ENCODE measurements at regions not wholly inside any gene's neighbourhood (a gene's known extent, or its start where the extent isn't known, plus 50 kb on each side); places are given as distances from the start of the nearest gene placed in this dataset.
"Not testable (repeated sequence)": the region's sequence is repeated elsewhere in the genome, so short reads cannot be mapped to it uniquely, and the experiment has no call there.

GRCh38 chr10:33869028-33869427, 534.6 kb upstream of the NRP1 start:
- POLR2A ChIA-PET, result no interaction called here
- Mint-ChIP-seq H3K4me1 (no peaks in the 10 kb centered on the region), H3K27me3 (peaks cover 9% of the 10 kb centered on the region), H3K36me3 (ENCODE audit: low read depth) (no peaks in the 10 kb centered on the region), H3K27ac (no peak overlapping the region), H3K4me3 (no peak overlapping the region), H3K9me3 (ENCODE audit: low read depth) (no peaks in the 10 kb centered on the region)
- intact Hi-C loops (cut with DNase I, micrococcal nuclease), result no loop called here
- CTCF ChIA-PET, result interaction anchor here (0.7 kb wide), 1 partner anchor 160 kb away, joined by 3 read pairs; no protein-coding TSS in a partner anchor
- ATAC-seq, result no peak
- DNase-seq, result no peak

DNA sequence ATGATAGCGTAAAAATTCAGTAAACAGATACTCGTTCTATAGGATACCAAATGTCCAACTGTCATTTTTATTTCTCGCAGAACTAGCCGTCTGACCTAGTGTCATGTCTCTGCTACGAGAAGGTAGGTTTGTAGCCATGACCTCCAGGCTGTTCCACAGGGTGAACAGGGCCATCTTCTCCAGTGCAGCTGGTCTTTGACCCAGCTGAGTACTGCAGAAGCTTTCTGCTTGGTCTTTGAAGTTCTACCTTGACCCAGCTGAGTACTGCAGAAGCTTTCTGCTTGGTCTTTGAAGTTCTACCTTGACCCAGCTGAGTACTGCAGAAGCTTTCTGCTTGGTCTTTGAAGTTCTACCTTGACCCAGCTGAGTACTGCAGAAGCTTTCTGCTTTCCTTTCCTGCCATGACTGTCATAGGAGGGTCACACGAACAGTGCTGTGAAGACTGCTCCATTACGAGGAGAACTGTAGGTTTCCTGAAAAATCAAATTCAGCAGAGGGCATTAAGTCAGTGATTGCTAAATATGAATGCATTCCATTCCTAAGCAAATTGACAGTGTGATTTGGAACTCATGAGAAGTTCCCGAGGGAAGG, 532.8 kb upstream of the NRP1 start:
- H3K36me3 Mint-ChIP-seq (ENCODE audit: low read depth); H3K4me3 Mint-ChIP-seq; H3K27me3 Mint-ChIP-seq; H3K9me3 Mint-ChIP-seq (ENCODE audit: low read depth); DNase-seq; H3K27ac Mint-ChIP-seq; ATAC-seq; intact Hi-C loops (cut with DNase I, micrococcal nuclease); H3K4me1 Mint-ChIP-seq; POLR2A ChIA-PET: not testable (repeated sequence)
- CTCF ChIA-PET, result interaction anchor here (0.5 kb wide), 1 partner anchor 453 kb away, joined by 3 read pairs; no protein-coding TSS in a partner anchor

DNA sequence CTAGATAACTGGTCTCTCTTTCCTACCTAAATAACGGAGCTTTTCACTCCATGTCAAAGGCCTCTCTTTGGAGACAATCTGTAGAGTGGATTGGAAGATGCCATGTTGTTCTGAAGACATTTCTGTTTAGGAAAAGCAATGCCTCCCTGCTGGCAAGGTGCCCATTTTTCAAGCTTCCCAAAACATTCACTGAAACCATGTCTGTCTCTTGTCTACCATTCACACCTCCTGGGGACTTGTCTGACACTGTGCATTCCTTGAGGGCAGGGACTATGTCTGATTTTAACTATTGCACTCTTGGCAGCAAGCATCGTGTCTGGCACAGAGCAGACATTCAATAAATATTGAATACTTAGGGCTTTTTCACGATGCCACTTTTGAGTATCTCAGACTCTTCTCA, 528.9 kb upstream of the NRP1 start:
- no peak for ATAC-seq
- H3K27ac Mint-ChIP-seq, result no peak overlapping the region
- no peaks in the 10 kb centered on the region for H3K4me1 Mint-ChIP-seq
- intact Hi-C loops (cut with DNase I, micrococcal nuclease), result no loop called here
- no peaks in the 10 kb centered on the region for H3K9me3 Mint-ChIP-seq (ENCODE audit: low read depth)
- POLR2A ChIA-PET, result no interaction called here
- no peak overlapping the region for H3K4me3 Mint-ChIP-seq
- CTCF ChIA-PET, result interaction anchor here (0.7 kb wide), 1 partner anchor 713 kb away, joined by 4 read pairs; no protein-coding TSS in a partner anchor
- DNase-seq, result no peak
- H3K36me3 Mint-ChIP-seq (ENCODE audit: low read depth), result no peaks in the 10 kb centered on the region
- H3K27me3 Mint-ChIP-seq, result peaks cover 5% of the 10 kb centered on the region

DNA sequence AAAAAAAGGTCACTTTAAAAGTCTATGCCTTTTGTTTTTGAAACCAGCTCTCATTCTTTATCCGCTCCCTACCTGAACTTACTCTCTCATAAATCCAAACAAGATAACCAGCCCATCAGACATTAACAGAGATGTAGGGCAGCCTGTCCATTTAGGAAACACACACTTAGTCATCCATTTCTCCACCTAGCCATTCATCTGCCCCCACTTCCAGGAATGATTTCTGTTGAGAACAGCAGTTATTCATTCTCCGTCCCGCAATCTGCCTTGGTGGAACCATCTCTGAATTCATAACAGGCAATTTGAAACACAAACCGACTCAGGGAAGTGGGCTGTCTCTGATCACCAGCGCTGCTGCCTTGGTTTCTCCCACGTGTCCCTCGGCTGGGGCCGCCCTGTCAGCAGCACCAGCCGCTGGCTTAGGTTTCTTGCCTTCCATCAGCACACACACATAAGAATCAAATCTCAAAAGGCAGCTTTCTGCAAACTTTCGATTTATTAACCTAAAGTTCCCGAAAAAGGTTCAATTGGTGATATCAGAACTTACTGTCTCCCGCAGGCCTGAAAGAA, 528.2 kb upstream of the NRP1 start:
- Mint-ChIP-seq H3K9me3 (ENCODE audit: low read depth) (no peaks in the 10 kb centered on the region), H3K4me3 (no peak overlapping the region), H3K27me3 (peaks cover 5% of the 10 kb centered on the region), H3K36me3 (ENCODE audit: low read depth) (no peaks in the 10 kb centered on the region), H3K27ac (no peak overlapping the region), H3K4me1 (no peaks in the 10 kb centered on the region)
- POLR2A ChIA-PET, result no interaction called here
- DNase-seq, result no peak
- intact Hi-C loops (cut with DNase I, micrococcal nuclease), result no loop called here
- no peak for ATAC-seq
- CTCF ChIA-PET, result no interaction called here

GRCh38 chr10:33861833-33862232, 527.4 kb upstream of the NRP1 start:
- Mint-ChIP-seq H3K4me1 (no peaks in the 10 kb centered on the region), H3K27ac (no peak overlapping the region), H3K9me3 (ENCODE audit: low read depth) (no peaks in the 10 kb centered on the region), H3K27me3 (peaks cover 8% of the 10 kb centered on the region), H3K4me3 (no peak overlapping the region), H3K36me3 (ENCODE audit: low read depth) (no peaks in the 10 kb centered on the region)
- intact Hi-C loops (cut with DNase I, micrococcal nuclease), result no loop called here
- ChIA-PET POLR2A (no interaction called here), CTCF (no interaction called here)
- ATAC-seq (no peak), DNase-seq (no peak)

DNA sequence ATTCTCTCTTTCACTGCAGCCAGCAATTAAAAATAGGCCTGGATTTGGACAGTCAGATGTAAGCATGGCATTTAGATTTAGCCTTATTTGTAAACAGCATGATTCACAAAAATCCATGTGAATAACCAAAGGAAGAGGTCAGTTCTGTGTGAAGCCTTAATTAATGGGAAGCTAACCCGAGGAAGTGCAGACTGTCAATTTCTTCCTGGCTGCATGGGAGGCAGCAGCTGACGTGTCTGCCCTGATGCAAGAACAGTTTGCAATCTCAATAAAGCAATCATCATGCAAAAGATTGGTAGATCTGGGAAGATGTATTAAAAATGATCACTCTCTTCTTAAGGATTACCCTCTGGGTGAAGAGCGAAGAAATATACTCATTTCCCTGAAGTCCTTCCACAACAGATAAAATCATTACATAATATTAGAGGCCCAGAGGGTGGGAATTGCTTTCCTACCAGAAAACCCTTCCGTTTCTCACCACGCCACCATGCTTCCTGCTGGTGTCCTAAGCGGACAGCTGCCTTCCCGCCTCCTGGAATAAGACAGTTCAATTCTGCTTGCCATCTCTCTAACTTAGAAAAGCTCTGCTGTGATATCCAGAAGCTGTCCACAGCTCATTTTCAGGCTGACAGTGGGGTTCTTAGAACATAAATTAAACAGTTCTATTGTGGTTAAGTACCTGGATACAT, 526.7 kb upstream of the NRP1 start:
- no peaks in the 10 kb centered on the region for H3K4me1 Mint-ChIP-seq
- DNase-seq (no peak), ATAC-seq (no peak)
- H3K36me3 Mint-ChIP-seq (ENCODE audit: low read depth), result no peaks in the 10 kb centered on the region
- intact Hi-C loops (cut with DNase I, micrococcal nuclease), result no loop called here
- ChIA-PET POLR2A (no interaction called here), CTCF (no interaction called here)
- H3K9me3 Mint-ChIP-seq (ENCODE audit: low read depth), result no peaks in the 10 kb centered on the region
- H3K4me3 Mint-ChIP-seq, result no peak overlapping the region
- peaks cover 8% of the 10 kb centered on the region for H3K27me3 Mint-ChIP-seq
- no peak overlapping the region for H3K27ac Mint-ChIP-seq

DNA sequence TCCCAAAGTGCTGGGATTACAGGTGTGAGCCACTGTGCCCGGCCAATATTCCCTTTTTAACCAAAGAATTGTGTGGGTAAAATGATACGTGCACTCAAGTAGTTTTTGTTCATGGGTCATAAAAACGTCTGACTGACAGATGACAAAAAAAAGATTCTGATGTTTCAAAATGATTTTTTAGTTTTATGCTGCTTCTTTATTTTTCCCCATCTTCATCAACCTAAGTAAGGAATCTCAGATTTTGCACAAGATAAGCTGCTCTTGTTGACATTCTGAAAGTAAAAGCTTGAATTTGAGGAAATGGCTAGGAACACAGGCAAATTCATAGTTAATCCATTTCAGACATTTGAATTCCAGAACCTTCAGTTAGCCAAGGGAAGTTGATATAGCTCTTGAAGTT, 526.1 kb upstream of the NRP1 start:
- no peak overlapping the region for H3K4me3 Mint-ChIP-seq
- H3K4me1 Mint-ChIP-seq, result no peaks in the 10 kb centered on the region
- no peaks in the 10 kb centered on the region for H3K36me3 Mint-ChIP-seq (ENCODE audit: low read depth)
- peaks cover 8% of the 10 kb centered on the region for H3K27me3 Mint-ChIP-seq
- ChIA-PET POLR2A (no interaction called here), CTCF (no interaction called here)
- no peak for DNase-seq
- intact Hi-C loops (cut with DNase I, micrococcal nuclease), result no loop called here
- ATAC-seq, result no peak
- H3K27ac Mint-ChIP-seq, result no peak overlapping the region
- no peaks in the 10 kb centered on the region for H3K9me3 Mint-ChIP-seq (ENCODE audit: low read depth)

- no peak for DNase-seq
- Mint-ChIP-seq H3K4me1 (no peaks in the 10 kb centered on the region), H3K27ac (no peak overlapping the region), H3K36me3 (ENCODE audit: low read depth) (no peaks in the 10 kb centered on the region), H3K4me3 (no peak overlapping the region), H3K9me3 (ENCODE audit: low read depth) (no peaks in the 10 kb centered on the region), H3K27me3 (peaks cover 9% of the 10 kb centered on the region)
- POLR2A ChIA-PET, result no interaction called here
- intact Hi-C loops (cut with DNase I, micrococcal nuclease), result no loop called here
- CTCF ChIA-PET, result no interaction called here
- no peak for ATAC-seq
Observed at GRCh38 chr10:33859319-33860022, 525.0 kb upstream of the NRP1 start.

GRCh38 chr10:33858326-33858725, 523.9 kb upstream of the NRP1 start:
- ChIA-PET CTCF (no interaction called here), POLR2A (no interaction called here)
- Mint-ChIP-seq H3K36me3 (ENCODE audit: low read depth) (no peaks in the 10 kb centered on the region), H3K4me3 (no peak overlapping the region), H3K4me1 (no peaks in the 10 kb centered on the region), H3K9me3 (ENCODE audit: low read depth) (no peaks in the 10 kb centered on the region), H3K27ac (no peak overlapping the region), H3K27me3 (peaks cover 10% of the 10 kb centered on the region)
- intact Hi-C loops (cut with DNase I, micrococcal nuclease), result no loop called here
- no peak for DNase-seq
- no peak for ATAC-seq

DNA sequence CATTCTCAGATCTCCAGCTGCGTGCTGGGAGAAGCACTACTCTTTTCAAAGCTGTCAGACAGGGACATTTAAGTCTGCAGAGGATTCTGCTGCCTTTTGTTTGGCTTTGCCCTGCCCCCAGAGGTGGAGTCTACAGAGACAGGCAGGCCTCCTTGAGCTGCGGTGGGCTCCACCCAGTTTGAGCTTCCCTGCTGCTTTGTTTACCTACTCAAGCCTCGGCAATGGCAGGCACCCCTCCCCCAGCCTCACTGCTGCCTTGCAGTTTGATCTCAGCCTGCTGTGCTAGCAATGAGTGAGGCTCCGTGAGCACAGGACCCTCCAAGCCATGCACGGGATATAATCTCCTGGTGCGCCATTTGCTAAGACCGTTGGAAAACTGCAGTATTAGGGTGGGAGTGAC, 518.8 kb upstream of the NRP1 start:
- DNase-seq; intact Hi-C loops (cut with DNase I, micrococcal nuclease); POLR2A ChIA-PET; H3K36me3 Mint-ChIP-seq (ENCODE audit: low read depth); H3K27me3 Mint-ChIP-seq; H3K9me3 Mint-ChIP-seq (ENCODE audit: low read depth); H3K4me1 Mint-ChIP-seq; CTCF ChIA-PET; ATAC-seq; H3K27ac Mint-ChIP-seq; H3K4me3 Mint-ChIP-seq: not testable (repeated sequence)

- H3K27ac Mint-ChIP-seq, result no peak overlapping the region
- ChIA-PET CTCF (interaction anchor here (0.6 kb wide), 1 partner anchor 8 kb away, joined by 3 read pairs; no protein-coding TSS in a partner anchor), POLR2A (no interaction called here)
- ATAC-seq, result no peak
- no peaks in the 10 kb centered on the region for H3K4me1 Mint-ChIP-seq
- no peaks in the 10 kb centered on the region for H3K36me3 Mint-ChIP-seq (ENCODE audit: low read depth)
- peaks cover 2% of the 10 kb centered on the region for H3K27me3 Mint-ChIP-seq
- no peak for DNase-seq
- intact Hi-C loops (cut with DNase I, micrococcal nuclease), result no loop called here
- peaks cover 2% of the 10 kb centered on the region for H3K9me3 Mint-ChIP-seq (ENCODE audit: low read depth)
- no peak overlapping the region for H3K4me3 Mint-ChIP-seq
Observed at GRCh38 chr10:33843379-33843778, 508.9 kb upstream of the NRP1 start.

DNA sequence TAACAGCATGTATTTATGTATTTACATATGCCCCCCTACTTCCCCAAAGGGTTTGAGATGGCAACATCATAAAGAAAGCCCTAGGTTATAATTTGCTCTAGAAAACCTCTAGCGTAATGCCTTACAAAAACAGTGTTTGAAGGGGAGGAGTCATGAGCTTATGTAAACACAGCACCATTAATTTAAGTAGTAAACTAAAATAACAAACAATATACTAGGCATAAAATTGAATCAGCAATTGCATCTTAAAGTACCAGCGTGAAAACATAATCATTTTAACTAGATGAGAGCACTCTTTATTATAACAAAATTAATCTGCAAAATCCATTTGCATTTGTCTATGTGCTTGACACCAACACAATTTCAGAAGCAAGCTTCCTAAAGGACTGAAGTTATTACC, 507.2 kb upstream of the NRP1 start:
- Mint-ChIP-seq H3K36me3 (ENCODE audit: low read depth) (no peaks in the 10 kb centered on the region), H3K4me3 (no peak overlapping the region)
- POLR2A ChIA-PET, result no interaction called here

More for the DNA sequence above, 507.2 kb upstream of the NRP1 start:
- Mint-ChIP-seq H3K27me3 (peaks cover 2% of the 10 kb centered on the region), H3K27ac (no peak overlapping the region), H3K4me1 (no peaks in the 10 kb centered on the region), H3K9me3 (ENCODE audit: low read depth) (peaks cover 2% of the 10 kb centered on the region)
- DNase-seq, result no peak
- CTCF ChIA-PET, result no interaction called here
- ATAC-seq, result no peak
- intact Hi-C loops (cut with DNase I, micrococcal nuclease), result no loop called here

All from activated CD4-positive, alpha-beta T cell treated with anti-CD3 and anti-CD28 coated beads for 36 hours (primary cell).